Endothelial cell of umbilical vein (primary cell): ENCODE measurements at regions not wholly inside any gene's neighbourhood (a gene's known extent, or its start where the extent isn't known, plus 50 kb on each side); places are given as distances from the start of the nearest gene placed in this dataset.

Experiments
- BruUV-seq: library from RNA; stranded (reverse); fragments of 400-500 nt; replicated peaks from 2 replicates; lab custom pipeline; 2021; lab: Mats Ljungman, UMichigan
- CTCF ChIA-PET: fragments of 300-600, 350-600 bp; sonication (Branson Sonifier 250); formaldehyde crosslinking; loops from one replicate; lab custom pipeline; 2021; ENCODE audit warnings: antibody characterized with exemption, inconsistent platforms; lab: Charles Lee
- POLR2A ChIA-PET: fragments of 300-600, 350-600 bp; sonication (Branson Sonifier 250); formaldehyde crosslinking; loops from one replicate; lab custom pipeline; 2021; ENCODE audit warnings: antibody characterized with exemption, inconsistent platforms; lab: Charles Lee
- DNase-seq: peaks from one replicate; pipeline ENCODE4 v3.0.0-alpha.2; 2011; ENCODE audit warnings: low read depth, low spot score
- FAIRE-seq: peaks from 2 replicates; lab custom pipeline; 2011; peaks lifted over from hg19 to GRCh38; lab: Jason Lieb, UNC
- H2AFZ ChIP-seq: 2 replicates; pipeline ENCODE4 v1.6.0; 2012; ENCODE audit warnings: low read depth, low read length, control low read depth, inconsistent platforms
- H3K27ac ChIP-seq: 2 replicates; pipeline ENCODE4 v1.5.1; 2011; ENCODE audit warnings: low read depth, mild to moderate bottlenecking, control low read depth, low read length, moderate library complexity; ENCODE audit not compliant: insufficient read depth
- H3K27me3 ChIP-seq, 2 experiments: 2 replicates each; pipeline versions ENCODE4 v1.6.0 to v1.6.1; 2011; ENCODE audit warnings: low read length in 2 of 2, mixed read lengths in 1 of 2; ENCODE audit not compliant: control insufficient read depth in 2 of 2, insufficient read depth in 2 of 2
- H3K36me3 ChIP-seq, 2 experiments: 2 replicates in 1 of 2; 3 replicates in 1 of 2; pipeline ENCODE4 v1.5.1; 2011; ENCODE audit warnings: low read length in 2 of 2, mild to moderate bottlenecking in 1 of 2, moderate library complexity in 1 of 2; ENCODE audit not compliant: control insufficient read depth in 2 of 2, insufficient read depth in 2 of 2; ENCODE audit errors: extremely low read depth in 1 of 2
- H3K4me1 ChIP-seq: 3 replicates; pipeline ENCODE4 v1.5.1; 2011; ENCODE audit warnings: mild to moderate bottlenecking, low read length; ENCODE audit not compliant: control insufficient read depth, insufficient read depth; ENCODE audit errors: extremely low read depth
- H3K4me2 ChIP-seq: 2 replicates; pipeline ENCODE4 v1.6.1; 2011; ENCODE audit warnings: low read length, control low read depth, mixed read lengths; ENCODE audit not compliant: insufficient read depth
- H3K4me3 ChIP-seq, 3 experiments: fragments of 200-600 bp in 1 of 3; sonication (generic), shearing (Covaris generic) in 1 of 3; replicated peaks in 1 of 3; 2 replicates each; pipeline ENCODE4 v1.5.1; 2011 to 2016; ENCODE audit warnings: control low read depth in 3 of 3, low read length in 3 of 3, mild to moderate bottlenecking in 2 of 3, inconsistent platforms in 1 of 3, low read depth in 1 of 3, moderate library complexity in 1 of 3; ENCODE audit not compliant: insufficient read depth in 1 of 3
- H3K79me2 ChIP-seq: 2 replicates; pipeline ENCODE4 v1.6.0; 2012; ENCODE audit warnings: low read length, inconsistent platforms; ENCODE audit not compliant: control insufficient read depth, insufficient read depth
- H3K9ac ChIP-seq: replicated peaks from 2 replicates; pipeline ENCODE3; 2011; ENCODE audit warnings: low read length, control low read depth; ENCODE audit not compliant: insufficient read depth; ENCODE audit errors: extremely low read depth
- H3K9me1 ChIP-seq: replicated peaks from 3 replicates; pipeline ENCODE4 v1.6.0; 2011; ENCODE audit warnings: mild to moderate bottlenecking, low read length; ENCODE audit not compliant: control insufficient read depth, insufficient read depth; ENCODE audit errors: extremely low read depth
- H3K9me3 ChIP-seq: replicated peaks from 2 replicates; pipeline ENCODE4 v1.5.1; 2012; ENCODE audit warnings: low read length, inconsistent platforms; ENCODE audit not compliant: control insufficient read depth, insufficient read depth
- H4K20me1 ChIP-seq: replicated peaks from 2 replicates; pipeline ENCODE3; 2011; ENCODE audit warnings: mild to moderate bottlenecking, low read length; ENCODE audit not compliant: control insufficient read depth, insufficient read depth; ENCODE audit errors: extremely low read depth
- EZH2 ChIP-seq: IDR thresholded peaks from 2 replicates; pipeline ENCODE4 v1.6.1; 2012; ENCODE audit warnings: borderline replicate concordance, low read depth, mild to moderate bottlenecking, moderate library complexity, low read length, inconsistent platforms; ENCODE audit not compliant: severe bottlenecking
- FOS ChIP-seq: IDR thresholded peaks from 2 replicates; pipeline ENCODE4 v1.6.1; 2011; ENCODE audit warnings: mild to moderate bottlenecking, low read length, moderate library complexity, borderline replicate concordance; ENCODE audit not compliant: insufficient read depth
- GATA2 ChIP-seq: IDR thresholded peaks from 2 replicates; pipeline ENCODE4 v1.7.0; 2011; ENCODE audit warnings: low read depth, mild to moderate bottlenecking, moderate library complexity, mixed read lengths, low read length; ENCODE audit not compliant: insufficient read length, insufficient read depth
- JUN ChIP-seq: IDR thresholded peaks from 2 replicates; pipeline ENCODE4 v1.6.1; 2011; ENCODE audit warnings: borderline replicate concordance, low read depth; ENCODE audit not compliant: insufficient read length, insufficient read depth
- MYC ChIP-seq: IDR thresholded peaks from one replicate; pipeline ENCODE4 v1.6.1; 2011; ENCODE audit warnings: mild to moderate bottlenecking, low read depth, low read length
- POLR2A ChIP-seq: IDR thresholded peaks from 2 replicates; pipeline ENCODE4 v1.6.1; 2012; ENCODE audit warnings: low read depth, mild to moderate bottlenecking, control low read depth, low read length
- POLR2AphosphoS5 ChIP-seq: IDR thresholded peaks from 2 replicates; pipeline ENCODE4 v1.6.1; 2012; ENCODE audit warnings: low read depth, mild to moderate bottlenecking, control low read depth, low read length, moderate library complexity; ENCODE audit not compliant: insufficient read depth
- dilution Hi-C: fragments of 300-500 bp; cut with MboI; formaldehyde crosslinking; loops from one replicate; pipeline ENCODE4 v1.15.0; 2019; ENCODE audit warnings: low sequenced_read_pairs; ENCODE audit not compliant: extremely low pct_ligation_motif_present
- intact Hi-C: fragments of 100-400 bp; cut with micrococcal nuclease; formaldehyde crosslinking; loops from one replicate; pipeline ENCODE4 v1.10.0; 2022
- TF ChIP-seq, protein P1 (sequence below), 2 donors: IDR thresholded peaks; 1 replicate in 1 of 2; 2 replicates in 1 of 2; pipeline ENCODE4 v1.5.1; 2011; ENCODE audit warnings: low read length in 2 of 2, mild to moderate bottlenecking in 2 of 2, moderate library complexity in 2 of 2, control low read depth in 1 of 2, inconsistent platforms in 1 of 2, low read depth in 1 of 2; ENCODE audit not compliant: insufficient read depth in 1 of 2; ENCODE audit errors: extremely low read depth in 1 of 2
- TF ChIP-seq, protein P2 (sequence below): IDR thresholded peaks from 2 replicates; pipeline ENCODE4 v1.6.1; 2011; ENCODE audit not compliant: insufficient read depth, insufficient read length

DNA sequence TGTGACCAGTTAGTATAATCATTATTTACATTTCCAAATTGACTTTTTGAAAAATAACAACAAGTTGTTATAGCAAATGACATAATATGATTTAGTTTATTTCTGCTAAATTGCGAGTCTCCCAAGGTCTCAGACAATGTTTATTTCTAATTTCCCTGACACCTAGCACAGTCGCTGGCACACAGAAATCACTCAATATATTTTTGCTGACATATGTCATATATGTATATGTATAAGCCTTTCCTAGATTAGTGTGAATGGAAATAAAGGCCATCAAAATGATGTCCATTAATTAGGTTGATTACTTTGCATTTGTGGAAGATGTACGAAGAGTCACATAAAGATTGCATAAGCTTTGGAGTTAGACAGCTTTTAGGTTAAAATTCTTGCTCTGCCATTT, 136.7 kb upstream of the CDH2 start:
- dilution Hi-C loops: no loop called here
- H3K27ac ChIP-seq: no peak overlapping the region
- FAIRE-seq: no peak
- ChIA-PET CTCF (no interaction called here), POLR2A (no interaction called here)
- no peak for TF ChIP-seq POLR2AphosphoS5
- no peak for TF ChIP-seq FOS
- no peak for TF ChIP-seq POLR2A
- TF ChIP-seq JUN: no peak
- TF ChIP-seq GATA2: no peak
- no peak for TF ChIP-seq EZH2
- TF ChIP-seq, protein P1, sequence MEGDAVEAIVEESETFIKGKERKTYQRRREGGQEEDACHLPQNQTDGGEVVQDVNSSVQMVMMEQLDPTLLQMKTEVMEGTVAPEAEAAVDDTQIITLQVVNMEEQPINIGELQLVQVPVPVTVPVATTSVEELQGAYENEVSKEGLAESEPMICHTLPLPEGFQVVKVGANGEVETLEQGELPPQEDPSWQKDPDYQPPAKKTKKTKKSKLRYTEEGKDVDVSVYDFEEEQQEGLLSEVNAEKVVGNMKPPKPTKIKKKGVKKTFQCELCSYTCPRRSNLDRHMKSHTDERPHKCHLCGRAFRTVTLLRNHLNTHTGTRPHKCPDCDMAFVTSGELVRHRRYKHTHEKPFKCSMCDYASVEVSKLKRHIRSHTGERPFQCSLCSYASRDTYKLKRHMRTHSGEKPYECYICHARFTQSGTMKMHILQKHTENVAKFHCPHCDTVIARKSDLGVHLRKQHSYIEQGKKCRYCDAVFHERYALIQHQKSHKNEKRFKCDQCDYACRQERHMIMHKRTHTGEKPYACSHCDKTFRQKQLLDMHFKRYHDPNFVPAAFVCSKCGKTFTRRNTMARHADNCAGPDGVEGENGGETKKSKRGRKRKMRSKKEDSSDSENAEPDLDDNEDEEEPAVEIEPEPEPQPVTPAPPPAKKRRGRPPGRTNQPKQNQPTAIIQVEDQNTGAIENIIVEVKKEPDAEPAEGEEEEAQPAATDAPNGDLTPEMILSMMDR (IDR thresholded peaks at IDR 0.05; ENCODE audit: extremely low read depth in 1 of 2, insufficient read depth in 1 of 2, low read depth in 1 of 2, low read length in 2 of 2): no peak
- no peak for TF ChIP-seq MYC
- TF ChIP-seq, protein P2, sequence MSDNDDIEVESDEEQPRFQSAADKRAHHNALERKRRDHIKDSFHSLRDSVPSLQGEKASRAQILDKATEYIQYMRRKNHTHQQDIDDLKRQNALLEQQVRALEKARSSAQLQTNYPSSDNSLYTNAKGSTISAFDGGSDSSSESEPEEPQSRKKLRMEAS: no peak
- no peak overlapping the region for H3K4me3 ChIP-seq
- no peaks in the 10 kb centered on the region for H3K9me1 ChIP-seq
- H2AFZ ChIP-seq: no peak overlapping the region
- no peaks in the 10 kb centered on the region for H3K79me2 ChIP-seq
- H3K9ac ChIP-seq: no peak overlapping the region
- BruUV-seq: no TSS peak
- DNase-seq: no peak
- no peaks in the 10 kb centered on the region for H3K36me3 ChIP-seq
- H3K9me3 ChIP-seq: no peaks in the 10 kb centered on the region
- intact Hi-C loops: no loop called here
- no peaks in the 10 kb centered on the region for H4K20me1 ChIP-seq
- no peaks in the 10 kb centered on the region for H3K27me3 ChIP-seq
- no peak overlapping the region for H3K4me2 ChIP-seq
- H3K4me1 ChIP-seq: no peaks in the 10 kb centered on the region
